SK-N-SH (cell line): ENCODE measurements at regions not wholly inside any gene's neighbourhood (a gene's known extent, or its start where the extent isn't known, plus 50 kb on each side); places are given as distances from the start of the nearest gene placed in this dataset.

Source experiments
- CTCF ChIP-seq: fragments of 200-600 bp; sonication (generic); IDR thresholded peaks from 2 replicates; pipeline ENCODE4 v1.6.1; 2017; ENCODE audit warnings: antibody characterized with exemption, mild to moderate bottlenecking, moderate library complexity
- EZH2phosphoT487 ChIP-seq: fragments of 200-600 bp; sonication (generic); IDR thresholded peaks from 2 replicates; pipeline ENCODE4 v1.6.1; 2017; ENCODE audit warnings: low read depth, mixed run types, mild to moderate bottlenecking, antibody characterized with exemption, moderate library complexity, borderline replicate concordance
- FOSL2 ChIP-seq: IDR thresholded peaks from 2 replicates; pipeline ENCODE4 v1.4.0; 2012; ENCODE audit warnings: low read depth, mild to moderate bottlenecking, moderate library complexity, borderline replicate concordance
- POLR2AphosphoS5 ChIP-seq: IDR thresholded peaks from 2 replicates; pipeline ENCODE4 v1.6.1; 2012; ENCODE audit warnings: low read depth, low read length
- SIN3A ChIP-seq: IDR thresholded peaks from 2 replicates; pipeline ENCODE4 v1.6.1; 2012; ENCODE audit warnings: low read depth, mild to moderate bottlenecking, low read length, moderate library complexity, borderline replicate concordance
- TAF1 ChIP-seq: IDR thresholded peaks from 2 replicates; pipeline ENCODE4 v1.6.1; 2012; ENCODE audit warnings: low read depth, mild to moderate bottlenecking, low read length, moderate library complexity, borderline replicate concordance
- YY1 ChIP-seq: IDR thresholded peaks from 2 replicates; pipeline ENCODE4 v1.4.0; 2012; ENCODE audit warnings: low read depth, mild to moderate bottlenecking
- TF ChIP-seq, protein P1 (sequence below): fragments of 150-350 bp; IDR thresholded peaks from 2 replicates; pipeline ENCODE4 v1.6.1; 2016; ENCODE audit warnings: mild to moderate bottlenecking, low read depth, low read length
- TF ChIP-seq, protein P2 (sequence below): IDR thresholded peaks from 2 replicates; pipeline ENCODE4 v1.4.0; 2012; ENCODE audit warnings: low read depth
- TF ChIP-seq, protein P3 (sequence below): IDR thresholded peaks from 2 replicates; pipeline ENCODE4 v1.6.1; 2012; ENCODE audit warnings: mild to moderate bottlenecking, low read depth, low read length, moderate library complexity

GRCh38 chr9:103407260-103407659 lies 412.1 kb downstream of the CYLC2 start:
- TF ChIP-seq CTCF = no peak
- TF ChIP-seq YY1 = no peak
- TF ChIP-seq, protein P1, sequence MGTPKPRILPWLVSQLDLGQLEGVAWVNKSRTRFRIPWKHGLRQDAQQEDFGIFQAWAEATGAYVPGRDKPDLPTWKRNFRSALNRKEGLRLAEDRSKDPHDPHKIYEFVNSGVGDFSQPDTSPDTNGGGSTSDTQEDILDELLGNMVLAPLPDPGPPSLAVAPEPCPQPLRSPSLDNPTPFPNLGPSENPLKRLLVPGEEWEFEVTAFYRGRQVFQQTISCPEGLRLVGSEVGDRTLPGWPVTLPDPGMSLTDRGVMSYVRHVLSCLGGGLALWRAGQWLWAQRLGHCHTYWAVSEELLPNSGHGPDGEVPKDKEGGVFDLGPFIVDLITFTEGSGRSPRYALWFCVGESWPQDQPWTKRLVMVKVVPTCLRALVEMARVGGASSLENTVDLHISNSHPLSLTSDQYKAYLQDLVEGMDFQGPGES = no peak
- TF ChIP-seq, protein P2, sequence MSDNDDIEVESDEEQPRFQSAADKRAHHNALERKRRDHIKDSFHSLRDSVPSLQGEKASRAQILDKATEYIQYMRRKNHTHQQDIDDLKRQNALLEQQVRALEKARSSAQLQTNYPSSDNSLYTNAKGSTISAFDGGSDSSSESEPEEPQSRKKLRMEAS = no peak
- TF ChIP-seq TAF1 = no peak
- TF ChIP-seq EZH2phosphoT487 = no peak
- no peak for TF ChIP-seq SIN3A
- no peak for TF ChIP-seq POLR2AphosphoS5
- TF ChIP-seq, protein P3, sequence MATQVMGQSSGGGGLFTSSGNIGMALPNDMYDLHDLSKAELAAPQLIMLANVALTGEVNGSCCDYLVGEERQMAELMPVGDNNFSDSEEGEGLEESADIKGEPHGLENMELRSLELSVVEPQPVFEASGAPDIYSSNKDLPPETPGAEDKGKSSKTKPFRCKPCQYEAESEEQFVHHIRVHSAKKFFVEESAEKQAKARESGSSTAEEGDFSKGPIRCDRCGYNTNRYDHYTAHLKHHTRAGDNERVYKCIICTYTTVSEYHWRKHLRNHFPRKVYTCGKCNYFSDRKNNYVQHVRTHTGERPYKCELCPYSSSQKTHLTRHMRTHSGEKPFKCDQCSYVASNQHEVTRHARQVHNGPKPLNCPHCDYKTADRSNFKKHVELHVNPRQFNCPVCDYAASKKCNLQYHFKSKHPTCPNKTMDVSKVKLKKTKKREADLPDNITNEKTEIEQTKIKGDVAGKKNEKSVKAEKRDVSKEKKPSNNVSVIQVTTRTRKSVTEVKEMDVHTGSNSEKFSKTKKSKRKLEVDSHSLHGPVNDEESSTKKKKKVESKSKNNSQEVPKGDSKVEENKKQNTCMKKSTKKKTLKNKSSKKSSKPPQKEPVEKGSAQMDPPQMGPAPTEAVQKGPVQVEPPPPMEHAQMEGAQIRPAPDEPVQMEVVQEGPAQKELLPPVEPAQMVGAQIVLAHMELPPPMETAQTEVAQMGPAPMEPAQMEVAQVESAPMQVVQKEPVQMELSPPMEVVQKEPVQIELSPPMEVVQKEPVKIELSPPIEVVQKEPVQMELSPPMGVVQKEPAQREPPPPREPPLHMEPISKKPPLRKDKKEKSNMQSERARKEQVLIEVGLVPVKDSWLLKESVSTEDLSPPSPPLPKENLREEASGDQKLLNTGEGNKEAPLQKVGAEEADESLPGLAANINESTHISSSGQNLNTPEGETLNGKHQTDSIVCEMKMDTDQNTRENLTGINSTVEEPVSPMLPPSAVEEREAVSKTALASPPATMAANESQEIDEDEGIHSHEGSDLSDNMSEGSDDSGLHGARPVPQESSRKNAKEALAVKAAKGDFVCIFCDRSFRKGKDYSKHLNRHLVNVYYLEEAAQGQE = no peak
- no peak for TF ChIP-seq FOSL2
